ENCODE measurements at regions not wholly inside any gene's neighbourhood (a gene's known extent, or its start where the extent isn't known, plus 50 kb on each side); places are given as distances from the start of the nearest gene placed in this dataset.
"Not testable (repeated sequence)": the region's sequence is repeated elsewhere in the genome, so short reads cannot be mapped to it uniquely, and the experiment has no call there.

DNA sequence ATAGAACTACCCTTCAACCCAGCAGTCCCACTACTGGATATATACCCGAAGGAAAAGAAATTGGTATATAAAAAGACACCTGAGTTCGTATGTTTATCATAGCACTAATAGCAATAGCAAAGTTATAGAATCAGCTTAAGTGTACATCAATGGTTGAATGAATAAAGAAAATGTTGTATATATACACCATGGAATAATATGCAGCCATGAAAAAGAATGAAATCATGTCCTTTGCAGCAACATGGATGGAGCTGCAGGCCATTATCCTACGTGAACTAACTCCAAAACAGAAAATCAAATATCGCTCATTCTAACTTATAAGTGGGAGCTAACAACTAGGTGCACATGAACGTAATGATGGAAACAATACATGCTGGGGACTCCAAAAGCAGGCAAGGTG is 143.5 kb upstream of the GK2 start:
- in situ Hi-C loops (cut with MboI; ENCODE audit: low pct_unique_long_range_greater_than_20kb, low sequenced_read_pairs, unreplicated experiment): no loop called here
- no peak for DNase-seq (ENCODE audit: low spot score)
- TF ChIP-seq, protein P1, sequence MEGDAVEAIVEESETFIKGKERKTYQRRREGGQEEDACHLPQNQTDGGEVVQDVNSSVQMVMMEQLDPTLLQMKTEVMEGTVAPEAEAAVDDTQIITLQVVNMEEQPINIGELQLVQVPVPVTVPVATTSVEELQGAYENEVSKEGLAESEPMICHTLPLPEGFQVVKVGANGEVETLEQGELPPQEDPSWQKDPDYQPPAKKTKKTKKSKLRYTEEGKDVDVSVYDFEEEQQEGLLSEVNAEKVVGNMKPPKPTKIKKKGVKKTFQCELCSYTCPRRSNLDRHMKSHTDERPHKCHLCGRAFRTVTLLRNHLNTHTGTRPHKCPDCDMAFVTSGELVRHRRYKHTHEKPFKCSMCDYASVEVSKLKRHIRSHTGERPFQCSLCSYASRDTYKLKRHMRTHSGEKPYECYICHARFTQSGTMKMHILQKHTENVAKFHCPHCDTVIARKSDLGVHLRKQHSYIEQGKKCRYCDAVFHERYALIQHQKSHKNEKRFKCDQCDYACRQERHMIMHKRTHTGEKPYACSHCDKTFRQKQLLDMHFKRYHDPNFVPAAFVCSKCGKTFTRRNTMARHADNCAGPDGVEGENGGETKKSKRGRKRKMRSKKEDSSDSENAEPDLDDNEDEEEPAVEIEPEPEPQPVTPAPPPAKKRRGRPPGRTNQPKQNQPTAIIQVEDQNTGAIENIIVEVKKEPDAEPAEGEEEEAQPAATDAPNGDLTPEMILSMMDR (IDR thresholded peaks at IDR 0.05; ENCODE audit: extremely low read depth, insufficient read depth, missing control alignments): no peak

DNA sequence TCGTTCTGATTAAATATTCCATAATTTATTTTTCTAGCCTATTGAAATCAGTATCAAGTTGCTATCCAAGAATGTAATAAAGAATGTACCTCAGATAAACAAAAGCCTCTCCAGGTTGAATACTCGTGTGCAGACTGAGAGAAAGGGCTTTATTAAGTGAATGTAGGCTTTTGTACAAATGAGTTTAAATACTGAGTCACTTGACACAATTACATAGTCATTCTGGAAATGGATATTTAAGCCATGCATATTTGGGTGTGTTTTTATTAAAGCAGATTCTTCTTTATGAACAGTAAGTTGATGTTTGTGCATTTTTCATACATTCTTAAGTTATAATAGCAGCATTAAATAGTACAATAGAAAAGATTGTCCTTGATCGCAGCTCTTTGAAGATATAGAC is 139.8 kb upstream of the GK2 start:
- TF ChIP-seq, protein P1 (IDR thresholded peaks at IDR 0.05; ENCODE audit: extremely low read depth, insufficient read depth, missing control alignments): no peak
- no peak for DNase-seq (ENCODE audit: low spot score)
- in situ Hi-C loops (cut with MboI; ENCODE audit: low pct_unique_long_range_greater_than_20kb, low sequenced_read_pairs, unreplicated experiment): no loop called here

DNA sequence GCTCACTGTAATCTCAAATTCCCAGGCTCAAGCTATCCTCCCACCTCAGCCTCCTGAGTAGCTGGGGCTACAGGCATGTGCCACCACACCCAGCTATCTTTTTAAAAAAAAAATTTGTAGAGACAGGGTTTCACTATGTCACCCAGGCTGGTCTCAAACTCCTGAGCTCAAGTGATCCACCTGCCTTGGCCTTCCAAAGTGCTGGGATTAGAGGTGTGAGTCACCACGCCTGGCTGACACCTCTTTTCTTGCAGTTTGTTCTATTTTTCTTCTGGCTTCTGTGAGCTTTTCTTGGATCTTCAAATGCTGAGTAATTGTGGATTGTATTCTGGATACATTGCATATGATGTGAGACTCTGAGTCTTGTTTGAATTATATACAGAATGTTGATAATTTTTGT is 137.3 kb upstream of the GK2 start:
- in situ Hi-C loops (cut with MboI; ENCODE audit: low pct_unique_long_range_greater_than_20kb, low sequenced_read_pairs, unreplicated experiment): not testable (repeated sequence)

DNA sequence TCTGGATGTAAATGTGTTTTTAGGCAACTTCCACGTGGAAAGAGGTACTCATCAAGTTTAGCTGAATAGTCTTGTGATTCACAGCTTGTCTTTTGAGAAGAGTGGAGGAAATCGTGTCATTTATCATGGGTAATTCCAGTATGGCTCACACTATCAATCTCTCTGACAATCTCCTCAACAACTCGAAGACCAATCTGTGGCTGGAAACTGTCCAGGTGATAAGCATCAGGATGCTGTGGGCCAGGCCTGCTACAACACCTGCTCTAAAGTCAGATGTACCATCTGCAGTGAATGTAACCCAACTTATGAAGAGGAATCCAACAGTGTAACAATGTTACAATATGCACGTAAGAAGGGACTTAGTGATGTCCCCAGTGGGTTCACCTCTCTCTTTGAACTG is 132.1 kb upstream of the GK2 start:
- TF ChIP-seq, protein P1 (IDR thresholded peaks at IDR 0.05; ENCODE audit: extremely low read depth, insufficient read depth, missing control alignments): no peak
- in situ Hi-C loops (cut with MboI; ENCODE audit: low pct_unique_long_range_greater_than_20kb, low sequenced_read_pairs, unreplicated experiment): no loop called here

More for the DNA sequence above, 137.3 kb upstream of the GK2 start:
- DNase-seq (ENCODE audit: low spot score): not testable (repeated sequence)

DNA sequence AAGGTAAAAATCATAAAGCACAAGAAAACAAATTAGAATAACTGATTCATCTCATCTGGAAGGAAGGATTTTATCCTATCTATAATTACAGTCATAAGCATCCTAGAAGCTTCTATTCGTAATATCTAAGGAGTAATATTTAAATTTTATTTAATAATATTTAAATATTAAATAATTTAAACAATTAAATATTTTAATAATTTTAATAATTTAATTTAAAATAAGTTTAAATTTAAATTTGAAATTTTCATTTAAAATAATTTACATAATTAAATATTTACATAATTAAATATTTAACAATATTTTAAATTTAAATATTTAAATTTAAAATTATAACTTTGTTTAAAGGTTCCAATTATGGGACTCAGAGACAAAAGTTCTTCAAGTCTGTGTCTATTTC is 127.5 kb upstream of the GK2 start:
- in situ Hi-C loops (cut with MboI; ENCODE audit: low pct_unique_long_range_greater_than_20kb, low sequenced_read_pairs, unreplicated experiment): no loop called here
- DNase-seq (ENCODE audit: low spot score): no peak
- TF ChIP-seq, protein P1 (IDR thresholded peaks at IDR 0.05; ENCODE audit: extremely low read depth, insufficient read depth, missing control alignments): no peak

More for the DNA sequence above, 132.1 kb upstream of the GK2 start:
- no peak for DNase-seq (ENCODE audit: low spot score)

DNA sequence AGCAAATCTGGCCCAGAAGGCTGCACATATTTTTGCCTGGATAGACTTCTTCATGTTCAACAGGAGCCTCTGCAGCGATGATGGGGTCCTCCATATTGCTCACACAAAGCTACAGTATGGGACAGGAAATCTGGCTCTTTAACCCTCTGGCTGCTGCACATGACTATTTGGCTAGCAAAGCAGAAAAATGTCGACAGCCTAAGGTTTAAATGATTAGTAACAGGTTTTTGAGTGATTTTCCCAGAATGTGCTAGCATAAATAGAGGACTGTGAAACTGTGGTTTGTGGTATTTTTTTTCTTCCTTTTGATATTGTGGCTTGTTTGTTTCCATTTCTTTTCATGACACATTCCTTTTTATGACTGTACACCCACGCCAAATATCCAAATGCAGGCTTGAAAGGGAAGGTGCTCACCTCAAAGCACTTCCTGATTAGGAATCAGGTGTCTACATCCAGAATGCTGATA is 120.2 kb upstream of the GK2 start:
- in situ Hi-C loops (cut with MboI; ENCODE audit: low pct_unique_long_range_greater_than_20kb, low sequenced_read_pairs, unreplicated experiment): no loop called here
- TF ChIP-seq, protein P1 (IDR thresholded peaks at IDR 0.05; ENCODE audit: extremely low read depth, insufficient read depth, missing control alignments): no peak
- no peak for DNase-seq (ENCODE audit: low spot score)

DNA sequence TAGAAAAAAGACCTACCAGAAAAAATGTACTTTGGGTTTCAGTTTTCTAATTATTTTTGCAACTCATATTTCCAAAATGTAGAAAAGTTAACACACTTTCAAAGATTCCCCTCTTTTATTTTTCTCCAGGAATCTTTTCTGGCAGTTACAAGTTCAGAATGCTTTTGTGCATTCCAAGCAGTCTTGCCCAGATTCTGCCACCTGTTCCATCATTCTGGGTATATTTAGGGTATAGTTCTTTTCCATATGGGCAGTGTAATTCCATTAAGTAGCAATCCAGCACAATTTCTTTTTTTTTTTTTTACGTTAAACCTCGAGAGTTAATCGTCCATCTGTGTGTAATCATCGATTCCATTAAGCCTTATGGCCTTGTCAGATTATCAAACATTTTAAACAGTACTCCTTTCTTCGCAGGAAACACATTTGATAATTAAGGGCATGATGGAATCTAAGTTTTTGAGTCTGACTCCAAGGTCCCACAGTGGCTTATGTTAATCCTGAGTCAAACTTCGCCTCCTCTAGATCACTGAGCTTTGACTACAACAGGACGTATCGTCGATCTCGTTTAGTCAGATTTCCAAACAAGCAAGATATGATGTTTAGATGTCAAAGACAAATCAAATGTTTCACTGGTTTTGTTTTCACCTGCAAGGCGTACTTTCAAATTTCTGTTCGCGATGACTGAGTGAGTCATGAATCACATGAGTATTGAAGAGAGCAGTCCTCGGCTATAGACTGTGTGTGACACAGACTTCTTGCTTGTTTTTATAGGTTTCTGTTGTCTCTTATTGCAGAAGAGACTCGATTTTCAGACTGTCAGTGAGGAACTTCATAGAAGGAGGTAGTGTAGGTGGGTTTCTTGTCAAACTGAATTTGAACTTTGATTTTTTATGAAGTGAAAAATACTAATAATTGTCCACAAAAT is 118.9 kb upstream of the GK2 start:
- no peak for DNase-seq (ENCODE audit: low spot score)
- TF ChIP-seq, protein P1 (IDR thresholded peaks at IDR 0.05; ENCODE audit: extremely low read depth, insufficient read depth, missing control alignments): no peak
- in situ Hi-C loops (cut with MboI; ENCODE audit: low pct_unique_long_range_greater_than_20kb, low sequenced_read_pairs, unreplicated experiment): no loop called here
